Liver (tissue), 8 donors: ENCODE measurements at regions not wholly inside any gene's neighbourhood (a gene's known extent, or its start where the extent isn't known, plus 50 kb on each side); places are given as distances from the start of the nearest gene placed in this dataset.

Experiments used
- DNase-seq: peaks from one replicate; pipeline ENCODE4 v3.0.0-alpha.2; 2017; ENCODE audit warnings: low spot score
- H3K27ac ChIP-seq, 2 donors: one replicate each; pipeline ENCODE4 v1.7.0; 2013; ENCODE audit warnings: inconsistent platforms in 2 of 2, low read length in 2 of 2, control low read depth in 1 of 2, low read depth in 1 of 2, mild to moderate bottlenecking in 1 of 2
- H3K27me3 ChIP-seq, 4 donors: one replicate each; pipeline versions ENCODE4 v1.6.1 to v1.7.0; 2013; ENCODE audit warnings: low read length in 3 of 4, inconsistent platforms in 1 of 4, mild to moderate bottlenecking in 1 of 4, moderate library complexity in 1 of 4; ENCODE audit not compliant: control insufficient read depth in 4 of 4, insufficient read depth in 4 of 4
- H3K36me3 ChIP-seq, 4 donors: one replicate each; pipeline versions ENCODE4 v1.6.1 to v1.7.0; 2013; ENCODE audit warnings: low read length in 3 of 4, mild to moderate bottlenecking in 3 of 4, low read depth in 1 of 4, moderate library complexity in 1 of 4; ENCODE audit not compliant: control insufficient read depth in 4 of 4, insufficient read depth in 3 of 4
- H3K4me1 ChIP-seq, 4 donors: one replicate each; pipeline versions ENCODE4 v1.6.1 to v1.7.0; 2013; ENCODE audit warnings: low read length in 3 of 4, mild to moderate bottlenecking in 3 of 4, moderate library complexity in 1 of 4; ENCODE audit not compliant: control insufficient read depth in 4 of 4, insufficient read depth in 4 of 4
- H3K4me3 ChIP-seq, 3 donors: one replicate each; pipeline versions ENCODE4 v1.6.1 to v1.7.0; 2013; ENCODE audit warnings: low read length in 3 of 3, control low read depth in 1 of 3, low read depth in 1 of 3, mild to moderate bottlenecking in 1 of 3
- H3K9ac ChIP-seq, 2 donors: one replicate each; pipeline ENCODE4 v1.7.0; 2013; ENCODE audit warnings: low read length in 2 of 2, mild to moderate bottlenecking in 2 of 2, moderate library complexity in 2 of 2, control low read depth in 1 of 2, low read depth in 1 of 2
- H3K9me3 ChIP-seq, 4 donors: one replicate each; pipeline versions ENCODE4 v1.6.1 to v1.7.0; 2013; ENCODE audit warnings: low read length in 3 of 4; ENCODE audit not compliant: control insufficient read depth in 4 of 4
- CTCF ChIP-seq: fragments of 150-350 bp; IDR thresholded peaks from 2 replicates; pipeline ENCODE4 v1.5.1; 2017; ENCODE audit warnings: improper control_type of control experiment, low read depth, low read length; ENCODE audit not compliant: missing input control
- EGR1 ChIP-seq, 2 donors: IDR thresholded peaks; 2 replicates each; pipeline ENCODE4 v1.6.1; 2016 to 2018; ENCODE audit warnings: antibody characterized with exemption in 2 of 2, low read depth in 2 of 2
- FOXA1 ChIP-seq: IDR thresholded peaks from 2 replicates; pipeline ENCODE4 v1.6.1; 2016; ENCODE audit warnings: antibody characterized with exemption
- GABPA ChIP-seq, 2 donors: IDR thresholded peaks in 1 of 2; conservative IDR thresholded peaks in 1 of 2; 2 replicates each; pipeline ENCODE4 v1.6.1; 2016; ENCODE audit warnings: antibody characterized with exemption in 2 of 2, mild to moderate bottlenecking in 1 of 2, moderate library complexity in 1 of 2
- HNF4A ChIP-seq, 2 donors: conservative IDR thresholded peaks; 2 replicates each; pipeline ENCODE4 v1.6.1; 2016; ENCODE audit warnings: antibody characterized with exemption in 2 of 2, mild to moderate bottlenecking in 2 of 2
- HNF4G ChIP-seq: IDR thresholded peaks from 2 replicates; pipeline ENCODE4 v1.6.1; 2016; ENCODE audit warnings: antibody characterized with exemption
- JUND ChIP-seq, 2 donors: IDR thresholded peaks; 2 replicates each; pipeline ENCODE4 v1.6.1; 2016; ENCODE audit warnings: antibody characterized with exemption in 2 of 2
- MAX ChIP-seq: IDR thresholded peaks from 2 replicates; pipeline ENCODE4 v1.6.1; 2016; ENCODE audit warnings: antibody characterized with exemption
- NR2F2 ChIP-seq: IDR thresholded peaks from 2 replicates; pipeline ENCODE4 v1.6.1; 2016; ENCODE audit warnings: antibody characterized with exemption
- RAD21 ChIP-seq, 2 donors: IDR thresholded peaks; 2 replicates each; pipeline ENCODE4 v1.6.1; 2016; ENCODE audit warnings: antibody characterized with exemption in 2 of 2, mild to moderate bottlenecking in 2 of 2
- RXRA ChIP-seq, 2 donors: IDR thresholded peaks; 2 replicates each; pipeline ENCODE4 v1.6.1; 2017 to 2018; ENCODE audit warnings: antibody characterized with exemption in 2 of 2, mild to moderate bottlenecking in 1 of 2
- SP1 ChIP-seq: IDR thresholded peaks from 2 replicates; pipeline ENCODE4 v1.6.1; 2018; ENCODE audit warnings: antibody characterized with exemption, mild to moderate bottlenecking
- TAF1 ChIP-seq: conservative IDR thresholded peaks from 2 replicates; pipeline ENCODE4 v1.6.1; 2016; ENCODE audit warnings: antibody characterized with exemption, mild to moderate bottlenecking
- YY1 ChIP-seq: IDR thresholded peaks from 2 replicates; pipeline ENCODE4 v1.6.1; 2016; ENCODE audit warnings: antibody characterized with exemption, mild to moderate bottlenecking
- WGBS: extraction: QIAGEN DNeasy Blood & Tissue Kit; methylation state at CpG from one replicate; pipeline ENCODE4 v1.1.7; 2013; 5-methylcytosine and 5-hydroxymethylcytosine counted together
- TF ChIP-seq, protein P1 (sequence below): IDR thresholded peaks from 2 replicates; pipeline ENCODE4 v1.6.1; 2016; ENCODE audit warnings: antibody characterized with exemption, mild to moderate bottlenecking
- TF ChIP-seq, protein P2 (sequence below): IDR thresholded peaks from 2 replicates; pipeline ENCODE4 v1.6.1; 2016; ENCODE audit warnings: antibody characterized with exemption
- TF ChIP-seq, protein P3 (sequence below): IDR thresholded peaks from 2 replicates; pipeline ENCODE4 v1.6.1; 2016; ENCODE audit warnings: antibody characterized with exemption
- donor health status: healthy.
- donor health status: healthy.
- donor health status: healthy.
- donor health status: healthy.
- donor health status: healthy.

- Histone ChIP-seq H3K27me3 (peaks cover 0 to 2% (median 0%) of the 10 kb centered on the region in 4 donors), H3K27ac (no peak overlapping the region), H3K9me3 (no peaks in the 10 kb centered on the region), H3K36me3 (no peaks in the 10 kb centered on the region), H3K4me3 (no peak overlapping the region), H3K9ac (no peak overlapping the region), H3K4me1 (no peaks in the 10 kb centered on the region)
- 85% methylated on average over 2 of the region's 2 CpGs for WGBS
- DNase-seq: no peak
- TF ChIP-seq JUND (IDR thresholded peaks at IDR 0.05): no peak
- TF ChIP-seq, protein P1, sequence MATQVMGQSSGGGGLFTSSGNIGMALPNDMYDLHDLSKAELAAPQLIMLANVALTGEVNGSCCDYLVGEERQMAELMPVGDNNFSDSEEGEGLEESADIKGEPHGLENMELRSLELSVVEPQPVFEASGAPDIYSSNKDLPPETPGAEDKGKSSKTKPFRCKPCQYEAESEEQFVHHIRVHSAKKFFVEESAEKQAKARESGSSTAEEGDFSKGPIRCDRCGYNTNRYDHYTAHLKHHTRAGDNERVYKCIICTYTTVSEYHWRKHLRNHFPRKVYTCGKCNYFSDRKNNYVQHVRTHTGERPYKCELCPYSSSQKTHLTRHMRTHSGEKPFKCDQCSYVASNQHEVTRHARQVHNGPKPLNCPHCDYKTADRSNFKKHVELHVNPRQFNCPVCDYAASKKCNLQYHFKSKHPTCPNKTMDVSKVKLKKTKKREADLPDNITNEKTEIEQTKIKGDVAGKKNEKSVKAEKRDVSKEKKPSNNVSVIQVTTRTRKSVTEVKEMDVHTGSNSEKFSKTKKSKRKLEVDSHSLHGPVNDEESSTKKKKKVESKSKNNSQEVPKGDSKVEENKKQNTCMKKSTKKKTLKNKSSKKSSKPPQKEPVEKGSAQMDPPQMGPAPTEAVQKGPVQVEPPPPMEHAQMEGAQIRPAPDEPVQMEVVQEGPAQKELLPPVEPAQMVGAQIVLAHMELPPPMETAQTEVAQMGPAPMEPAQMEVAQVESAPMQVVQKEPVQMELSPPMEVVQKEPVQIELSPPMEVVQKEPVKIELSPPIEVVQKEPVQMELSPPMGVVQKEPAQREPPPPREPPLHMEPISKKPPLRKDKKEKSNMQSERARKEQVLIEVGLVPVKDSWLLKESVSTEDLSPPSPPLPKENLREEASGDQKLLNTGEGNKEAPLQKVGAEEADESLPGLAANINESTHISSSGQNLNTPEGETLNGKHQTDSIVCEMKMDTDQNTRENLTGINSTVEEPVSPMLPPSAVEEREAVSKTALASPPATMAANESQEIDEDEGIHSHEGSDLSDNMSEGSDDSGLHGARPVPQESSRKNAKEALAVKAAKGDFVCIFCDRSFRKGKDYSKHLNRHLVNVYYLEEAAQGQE: no peak
- no peak for TF ChIP-seq CTCF
- no peak for TF ChIP-seq FOXA1
- TF ChIP-seq HNF4G: no peak
- TF ChIP-seq TAF1: no peak
- no peak for TF ChIP-seq SP1
- TF ChIP-seq RAD21 (IDR thresholded peaks at IDR 0.05): no peak
- TF ChIP-seq MAX: no peak
- no peak for TF ChIP-seq YY1
- TF ChIP-seq, protein P2, sequence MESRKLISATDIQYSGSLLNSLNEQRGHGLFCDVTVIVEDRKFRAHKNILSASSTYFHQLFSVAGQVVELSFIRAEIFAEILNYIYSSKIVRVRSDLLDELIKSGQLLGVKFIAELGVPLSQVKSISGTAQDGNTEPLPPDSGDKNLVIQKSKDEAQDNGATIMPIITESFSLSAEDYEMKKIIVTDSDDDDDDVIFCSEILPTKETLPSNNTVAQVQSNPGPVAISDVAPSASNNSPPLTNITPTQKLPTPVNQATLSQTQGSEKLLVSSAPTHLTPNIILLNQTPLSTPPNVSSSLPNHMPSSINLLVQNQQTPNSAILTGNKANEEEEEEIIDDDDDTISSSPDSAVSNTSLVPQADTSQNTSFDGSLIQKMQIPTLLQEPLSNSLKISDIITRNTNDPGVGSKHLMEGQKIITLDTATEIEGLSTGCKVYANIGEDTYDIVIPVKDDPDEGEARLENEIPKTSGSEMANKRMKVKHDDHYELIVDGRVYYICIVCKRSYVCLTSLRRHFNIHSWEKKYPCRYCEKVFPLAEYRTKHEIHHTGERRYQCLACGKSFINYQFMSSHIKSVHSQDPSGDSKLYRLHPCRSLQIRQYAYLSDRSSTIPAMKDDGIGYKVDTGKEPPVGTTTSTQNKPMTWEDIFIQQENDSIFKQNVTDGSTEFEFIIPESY: no peak
- TF ChIP-seq RXRA (IDR thresholded peaks at IDR 0.05): no peak
- TF ChIP-seq NR2F2: no peak
- no peak for TF ChIP-seq GABPA (IDR thresholded peaks at IDR 0.05 in 1 of 2, conservative IDR thresholded peaks at IDR 0.05 in 1 of 2)
These were observed 79.3 kb downstream of the ABCC12 start for GRCh38 chr16:48076455-48077012.

GRCh38 chr16:48075398-48075797, 80.4 kb downstream of the ABCC12 start:
- H3K36me3 ChIP-seq: no peaks in the 10 kb centered on the region
- no peak overlapping the region for H3K4me3 ChIP-seq
- WGBS: 79% methylated on average over 3 of the region's 3 CpGs
- no peak overlapping the region for H3K9ac ChIP-seq
- no peaks in the 10 kb centered on the region for H3K9me3 ChIP-seq
- H3K27ac ChIP-seq: no peak overlapping the region
- H3K27me3 ChIP-seq: peaks cover 0 to 2% (median 0%) of the 10 kb centered on the region in 4 donors
- H3K4me1 ChIP-seq: no peaks in the 10 kb centered on the region
- TF ChIP-seq JUND (IDR thresholded peaks at IDR 0.05): no peak
- TF ChIP-seq SP1: no peak
- no peak for TF ChIP-seq EGR1 (IDR thresholded peaks at IDR 0.05; ENCODE audit: low read depth in 2 of 2)
- no peak for TF ChIP-seq HNF4G
- TF ChIP-seq CTCF: no peak
- no peak for TF ChIP-seq RAD21 (IDR thresholded peaks at IDR 0.05)
- TF ChIP-seq HNF4A (conservative IDR thresholded peaks at IDR 0.05): no peak
- TF ChIP-seq, protein P1: no peak
- TF ChIP-seq, protein P3, sequence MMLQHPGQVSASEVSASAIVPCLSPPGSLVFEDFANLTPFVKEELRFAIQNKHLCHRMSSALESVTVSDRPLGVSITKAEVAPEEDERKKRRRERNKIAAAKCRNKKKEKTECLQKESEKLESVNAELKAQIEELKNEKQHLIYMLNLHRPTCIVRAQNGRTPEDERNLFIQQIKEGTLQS: no peak
- TF ChIP-seq YY1: no peak
- no peak for DNase-seq
